ENCODE measurements at regions not wholly inside any gene's neighbourhood (a gene's known extent, or its start where the extent isn't known, plus 50 kb on each side); places are given as distances from the start of the nearest gene placed in this dataset.

- no peaks in the 10 kb centered on the region for H3K27me3 ChIP-seq (ENCODE audit: insufficient read depth, low read length)
- no peak overlapping the region for H3K9ac ChIP-seq (ENCODE audit: extremely low read depth, insufficient read length, low read length)
- H4K91ac ChIP-seq (ENCODE audit: insufficient read length, low read depth, low read length): no peak overlapping the region
- no peaks in the 10 kb centered on the region for H3K9me3 Mint-ChIP-seq
- no peak overlapping the region for H3K4me3 Mint-ChIP-seq
- no peaks in the 10 kb centered on the region for H3K4me1 ChIP-seq (ENCODE audit: insufficient read depth, low read length)
- no peak overlapping the region for H2BK20ac ChIP-seq (ENCODE audit: low read depth, low read length, poor library complexity, severe bottlenecking)
- no peaks in the 10 kb centered on the region for H4K20me1 ChIP-seq (ENCODE audit: control insufficient read depth, insufficient read depth, insufficient read length)
- H3K27ac Mint-ChIP-seq: no peak overlapping the region
- H2BK120ac ChIP-seq (ENCODE audit: low read depth, low read length, poor library complexity, severe bottlenecking): no peak overlapping the region
- no peak overlapping the region for H3K56ac ChIP-seq (ENCODE audit: insufficient read length, low read depth, low read length)
- no peak overlapping the region for H2AK5ac ChIP-seq (ENCODE audit: insufficient read length, low read length)
- TF ChIP-seq, protein P1, sequence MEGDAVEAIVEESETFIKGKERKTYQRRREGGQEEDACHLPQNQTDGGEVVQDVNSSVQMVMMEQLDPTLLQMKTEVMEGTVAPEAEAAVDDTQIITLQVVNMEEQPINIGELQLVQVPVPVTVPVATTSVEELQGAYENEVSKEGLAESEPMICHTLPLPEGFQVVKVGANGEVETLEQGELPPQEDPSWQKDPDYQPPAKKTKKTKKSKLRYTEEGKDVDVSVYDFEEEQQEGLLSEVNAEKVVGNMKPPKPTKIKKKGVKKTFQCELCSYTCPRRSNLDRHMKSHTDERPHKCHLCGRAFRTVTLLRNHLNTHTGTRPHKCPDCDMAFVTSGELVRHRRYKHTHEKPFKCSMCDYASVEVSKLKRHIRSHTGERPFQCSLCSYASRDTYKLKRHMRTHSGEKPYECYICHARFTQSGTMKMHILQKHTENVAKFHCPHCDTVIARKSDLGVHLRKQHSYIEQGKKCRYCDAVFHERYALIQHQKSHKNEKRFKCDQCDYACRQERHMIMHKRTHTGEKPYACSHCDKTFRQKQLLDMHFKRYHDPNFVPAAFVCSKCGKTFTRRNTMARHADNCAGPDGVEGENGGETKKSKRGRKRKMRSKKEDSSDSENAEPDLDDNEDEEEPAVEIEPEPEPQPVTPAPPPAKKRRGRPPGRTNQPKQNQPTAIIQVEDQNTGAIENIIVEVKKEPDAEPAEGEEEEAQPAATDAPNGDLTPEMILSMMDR (conservative IDR thresholded peaks at IDR 0.05): no peak
- no peak overlapping the region for H2AFZ ChIP-seq (ENCODE audit: low read length)
- H3K36me3 Mint-ChIP-seq (ENCODE audit: insufficient read depth in 1 of 3, low read depth in 3 of 3): no peaks in the 10 kb centered on the region
- H3K4me1 Mint-ChIP-seq: peaks cover 7% of the 10 kb centered on the region in 2 experiments; a peak in 3 of 4 replicates
- H3K14ac ChIP-seq (ENCODE audit: insufficient read depth, low read length): no peak overlapping the region
- H3K4me2 ChIP-seq (ENCODE audit: insufficient read depth, insufficient read length, low read length): no peak overlapping the region
- H4K8ac ChIP-seq (replicated peaks; ENCODE audit: insufficient read length, low read depth, low read length): no peak overlapping the region
- no peak overlapping the region for H3K27ac ChIP-seq (ENCODE audit: insufficient read length, low read depth, low read length)
- WGBS (ENCODE audit: extremely low coverage, insufficient read length, low lambda C conversion rate): no CpG with 5 or more reads among the region's 5 CpGs
- H2BK5ac ChIP-seq (ENCODE audit: insufficient read length, low read length): no peak overlapping the region
- no peak overlapping the region for H3K4ac ChIP-seq (ENCODE audit: low read depth, low read length)
- no peaks in the 10 kb centered on the region for H3K79me1 ChIP-seq (ENCODE audit: insufficient read depth, low read depth, low read length, poor library complexity, severe bottlenecking)
- no peaks in the 10 kb centered on the region for H3K23me2 ChIP-seq (ENCODE audit: insufficient read length, low read depth, low read length, poor library complexity, severe bottlenecking)
- no peak overlapping the region for H2BK12ac ChIP-seq (ENCODE audit: insufficient read length, low read depth, low read length)
- no peak overlapping the region for H3K18ac ChIP-seq (ENCODE audit: insufficient read length, low read depth, low read length)
- H3K9me3 ChIP-seq (ENCODE audit: control insufficient read depth, low read depth, low read length): no peaks in the 10 kb centered on the region
- H3K79me2 ChIP-seq (ENCODE audit: insufficient read depth, low read length): no peaks in the 10 kb centered on the region
- DNase-seq: no peak
- H2BK15ac ChIP-seq (ENCODE audit: low read depth, low read length): no peak overlapping the region
- H3K27me3 Mint-ChIP-seq (ENCODE audit: low read depth): no peaks in the 10 kb centered on the region; the same call in none of the 2 replicates
- no peak overlapping the region for H4K5ac ChIP-seq (ENCODE audit: insufficient read length, low read depth, low read length)
- no peak overlapping the region for H3T11ph ChIP-seq (ENCODE audit: low read length)
- H3K23ac ChIP-seq (ENCODE audit: insufficient read length, low read depth, low read length): no peak overlapping the region
These were observed 69.3 kb downstream of the CHRD start for GRCh38 chr3:184449161-184449515.
